Loucy (cell line): ENCODE measurements at regions not wholly inside any gene's neighbourhood (a gene's known extent, or its start where the extent isn't known, plus 50 kb on each side); places are given as distances from the start of the nearest gene placed in this dataset.

Source experiments
- H2AFZ ChIP-seq: fragments of 200-600 bp; sonication (generic); 2 replicates; pipeline ENCODE4 v1.6.0; 2016; ENCODE audit warnings: antibody characterized with exemption, mild to moderate bottlenecking, low read length, moderate library complexity
- H3F3A ChIP-seq: fragments of 200-600 bp; 2 replicates; pipeline ENCODE4 v1.6.0; 2016; ENCODE audit warnings: antibody characterized with exemption, low read depth, mild to moderate bottlenecking
- H3K27me3 ChIP-seq: fragments of 200-600 bp; sonication (generic); 2 replicates; pipeline ENCODE4 v1.6.1; 2014; ENCODE audit warnings: low read length, mild to moderate bottlenecking; ENCODE audit not compliant: insufficient read depth, poor library complexity, severe bottlenecking
- H3K36me3 ChIP-seq: fragments of 200-600 bp; sonication (generic); 2 replicates; pipeline ENCODE4 v1.6.1; 2016; ENCODE audit warnings: low read length; ENCODE audit not compliant: insufficient read depth
- H3K4me1 ChIP-seq: fragments of 200-600 bp; sonication (generic); 2 replicates; pipeline ENCODE4 v1.5.1; 2014; ENCODE audit warnings: low read length, mild to moderate bottlenecking; ENCODE audit not compliant: insufficient read depth, poor library complexity, severe bottlenecking
- H3K4me2 ChIP-seq: fragments of 200-600 bp; sonication (generic); 2 replicates; pipeline ENCODE4 v1.6.0; 2014; ENCODE audit warnings: antibody characterized with exemption, low read length, low read depth, mild to moderate bottlenecking; ENCODE audit not compliant: poor library complexity, severe bottlenecking
- H3K4me3 ChIP-seq: fragments of 200-600 bp; sonication (generic); 2 replicates; pipeline ENCODE4 v1.5.1; 2014; ENCODE audit warnings: low read length, mild to moderate bottlenecking, mixed read lengths; ENCODE audit not compliant: poor library complexity, severe bottlenecking
- H3K79me2 ChIP-seq: fragments of 200-600 bp; sonication (generic); 2 replicates; pipeline ENCODE4 v1.6.1; 2014; ENCODE audit warnings: low read length; ENCODE audit not compliant: insufficient read depth
- H3K9ac ChIP-seq: fragments of 200-600 bp; sonication (generic); 2 replicates; pipeline ENCODE4 v1.6.0; 2014; ENCODE audit warnings: mild to moderate bottlenecking, low read depth, low read length, moderate library complexity; ENCODE audit not compliant: poor library complexity, severe bottlenecking
- H3K9me2 ChIP-seq: fragments of 200-600 bp; sonication (generic); replicated peaks from 2 replicates; pipeline ENCODE4 v1.6.1; 2016; ENCODE audit warnings: low read depth, low read length, mixed read lengths
- H3K9me3 ChIP-seq: fragments of 200-600 bp; sonication (generic); 2 replicates; pipeline ENCODE4 v1.6.1; 2014; ENCODE audit warnings: mild to moderate bottlenecking, antibody characterized with exemption, low read length, low read depth; ENCODE audit not compliant: insufficient read depth
- H4K20me1 ChIP-seq: fragments of 200-600 bp; sonication (generic); 2 replicates; pipeline ENCODE4 v1.6.0; 2014; ENCODE audit warnings: antibody characterized with exemption, low read length, mild to moderate bottlenecking; ENCODE audit not compliant: insufficient read depth, poor library complexity, severe bottlenecking
- EZH2phosphoT487 ChIP-seq: fragments of 200-600 bp; IDR thresholded peaks from 2 replicates; pipeline ENCODE4 v1.6.1; 2018; ENCODE audit warnings: antibody characterized with exemption, mild to moderate bottlenecking, moderate library complexity, borderline replicate concordance
- TF ChIP-seq, protein P1 (sequence below): fragments of 200-600 bp; sonication (generic); conservative IDR thresholded peaks from 2 replicates; pipeline ENCODE4 v1.5.1; 2014; ENCODE audit warnings: mild to moderate bottlenecking, antibody characterized with exemption, low read length

DNA sequence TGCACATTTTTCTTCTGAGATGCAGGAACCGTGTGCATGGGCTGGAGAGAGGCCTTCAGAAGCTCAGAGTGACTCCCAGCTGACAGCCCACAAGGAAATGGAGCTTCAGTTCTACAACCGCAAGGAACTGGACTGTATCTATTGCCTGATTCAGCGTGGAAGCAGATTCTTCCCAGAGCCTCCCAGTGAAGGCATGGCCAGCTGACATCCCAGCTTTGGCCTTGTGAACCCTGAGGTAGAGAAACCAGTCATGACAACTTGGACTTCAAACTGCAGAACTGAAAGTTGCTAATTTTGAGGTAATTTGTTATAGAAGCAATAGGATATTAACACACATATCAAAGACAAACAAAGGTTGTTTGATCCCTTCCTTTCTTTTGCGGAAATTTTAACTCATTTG is 94.3 kb upstream of the NOX3 start:
- Histone ChIP-seq H3F3A (no peaks in the 10 kb centered on the region), H3K4me1 (no peaks in the 10 kb centered on the region), H3K79me2 (no peaks in the 10 kb centered on the region), H3K4me2 (no peak overlapping the region), H3K9me2 (no peaks in the 10 kb centered on the region), H3K9me3 (no peaks in the 10 kb centered on the region), H2AFZ (no peak overlapping the region), H3K36me3 (no peaks in the 10 kb centered on the region), H3K9ac (no peak overlapping the region), H4K20me1 (no peaks in the 10 kb centered on the region), H3K27me3 (no peaks in the 10 kb centered on the region), H3K4me3 (no peak overlapping the region)
- TF ChIP-seq, protein P1, sequence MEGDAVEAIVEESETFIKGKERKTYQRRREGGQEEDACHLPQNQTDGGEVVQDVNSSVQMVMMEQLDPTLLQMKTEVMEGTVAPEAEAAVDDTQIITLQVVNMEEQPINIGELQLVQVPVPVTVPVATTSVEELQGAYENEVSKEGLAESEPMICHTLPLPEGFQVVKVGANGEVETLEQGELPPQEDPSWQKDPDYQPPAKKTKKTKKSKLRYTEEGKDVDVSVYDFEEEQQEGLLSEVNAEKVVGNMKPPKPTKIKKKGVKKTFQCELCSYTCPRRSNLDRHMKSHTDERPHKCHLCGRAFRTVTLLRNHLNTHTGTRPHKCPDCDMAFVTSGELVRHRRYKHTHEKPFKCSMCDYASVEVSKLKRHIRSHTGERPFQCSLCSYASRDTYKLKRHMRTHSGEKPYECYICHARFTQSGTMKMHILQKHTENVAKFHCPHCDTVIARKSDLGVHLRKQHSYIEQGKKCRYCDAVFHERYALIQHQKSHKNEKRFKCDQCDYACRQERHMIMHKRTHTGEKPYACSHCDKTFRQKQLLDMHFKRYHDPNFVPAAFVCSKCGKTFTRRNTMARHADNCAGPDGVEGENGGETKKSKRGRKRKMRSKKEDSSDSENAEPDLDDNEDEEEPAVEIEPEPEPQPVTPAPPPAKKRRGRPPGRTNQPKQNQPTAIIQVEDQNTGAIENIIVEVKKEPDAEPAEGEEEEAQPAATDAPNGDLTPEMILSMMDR = no peak
- no peak for TF ChIP-seq EZH2phosphoT487

DNA sequence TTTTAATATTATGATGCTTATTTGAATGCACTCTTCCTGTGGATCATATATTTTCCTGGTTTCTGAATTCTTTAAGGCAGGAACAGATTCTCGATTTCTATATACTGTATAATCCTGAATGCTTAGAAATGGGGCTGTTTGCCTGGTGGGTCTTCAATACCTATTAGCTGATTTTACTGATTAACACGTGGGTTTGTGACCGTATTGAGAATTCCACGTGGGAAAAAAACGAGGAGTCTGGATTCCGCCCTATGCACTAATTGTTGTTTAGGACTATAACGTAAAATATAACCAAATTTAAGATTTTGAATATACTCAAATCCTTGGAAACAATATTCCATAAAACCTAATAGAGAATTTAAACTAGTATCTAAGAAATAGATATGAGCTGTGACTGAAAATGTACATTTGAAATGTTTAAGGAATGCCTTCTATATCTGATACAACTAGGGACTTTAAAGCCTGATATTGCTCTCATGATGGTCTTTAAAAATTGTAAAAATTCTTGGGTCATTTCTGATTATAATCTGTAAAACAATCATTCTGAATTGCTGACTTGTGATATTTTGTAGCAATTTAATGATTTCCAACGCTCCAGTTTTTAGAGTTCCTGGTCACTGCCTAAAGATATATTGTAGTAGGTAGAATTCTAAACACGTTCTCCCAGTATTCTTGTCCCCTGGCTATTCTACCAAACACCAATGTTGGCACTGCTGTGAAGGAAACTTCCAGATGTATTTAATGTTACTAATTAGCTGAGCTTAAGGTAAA is 93.6 kb upstream of the NOX3 start:
- Histone ChIP-seq H3K4me3 (no peak overlapping the region), H3K27me3 (no peaks in the 10 kb centered on the region), H3K9me3 (no peaks in the 10 kb centered on the region), H3K36me3 (no peaks in the 10 kb centered on the region), H2AFZ (no peak overlapping the region), H3K4me1 (peaks cover under 1% of the 10 kb centered on the region), H3F3A (no peaks in the 10 kb centered on the region), H4K20me1 (no peaks in the 10 kb centered on the region), H3K79me2 (no peaks in the 10 kb centered on the region), H3K9ac (no peak overlapping the region), H3K9me2 (no peaks in the 10 kb centered on the region), H3K4me2 (no peak overlapping the region)
- TF ChIP-seq, protein P1 = no peak
- no peak for TF ChIP-seq EZH2phosphoT487

DNA sequence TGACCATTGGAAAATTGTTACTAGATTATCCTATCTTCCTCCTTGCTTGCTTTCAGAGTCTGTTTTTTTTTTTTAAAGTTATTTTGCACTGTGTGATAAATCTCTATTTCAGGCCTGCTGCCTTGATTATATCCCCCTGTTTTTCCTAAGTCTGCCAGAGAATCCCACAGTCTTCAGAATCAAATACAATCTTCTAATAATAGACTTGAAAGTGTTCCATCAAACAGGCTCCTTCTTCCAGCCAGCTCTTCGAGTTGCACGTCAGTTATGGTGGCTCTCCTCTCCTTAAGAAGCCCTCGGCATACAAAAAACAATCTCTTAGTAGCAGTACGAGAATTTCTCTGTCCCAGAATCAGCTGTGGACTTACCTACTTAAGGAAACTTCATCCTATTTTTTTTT is 92.9 kb upstream of the NOX3 start:
- Histone ChIP-seq H3K4me1 (peaks cover 7% of the 10 kb centered on the region), H3K4me2 (no peak overlapping the region), H2AFZ (no peak overlapping the region), H3K9ac (no peak overlapping the region), H3K9me3 (no peaks in the 10 kb centered on the region), H3K9me2 (no peaks in the 10 kb centered on the region), H4K20me1 (no peaks in the 10 kb centered on the region), H3F3A (no peaks in the 10 kb centered on the region), H3K79me2 (no peaks in the 10 kb centered on the region), H3K36me3 (no peaks in the 10 kb centered on the region), H3K27me3 (no peaks in the 10 kb centered on the region), H3K4me3 (no peak overlapping the region)
- TF ChIP-seq, protein P1 = no peak
- no peak for TF ChIP-seq EZH2phosphoT487
